ENCODE measurements at regions not wholly inside any gene's neighbourhood (a gene's known extent, or its start where the extent isn't known, plus 50 kb on each side); places are given as distances from the start of the nearest gene placed in this dataset.

DNA sequence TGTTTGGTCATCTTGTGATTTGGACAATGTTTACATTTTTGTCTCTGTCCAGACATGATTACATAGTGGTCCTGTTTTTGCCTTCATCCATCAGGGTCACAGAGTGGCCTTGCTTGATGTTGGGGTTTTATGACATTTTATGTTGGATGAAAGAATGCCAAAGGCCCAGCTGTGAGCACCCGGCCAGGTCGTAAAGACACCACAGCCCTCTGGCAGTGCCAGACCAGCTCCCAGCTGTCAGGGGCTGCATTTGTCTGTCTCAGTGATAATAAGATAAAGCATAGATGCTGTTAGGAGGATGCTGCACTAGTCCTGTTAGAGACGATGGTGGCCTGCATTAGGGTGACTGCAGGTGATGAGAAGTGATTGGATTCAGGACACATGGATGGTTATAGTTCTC is 117.5 kb downstream of the FAM174B start:
- H3K36me3 ChIP-seq, result no peaks in the 10 kb centered on the region
- no peaks in the 10 kb centered on the region for H3K4me1 ChIP-seq
- H3K27ac ChIP-seq, result no peak overlapping the region
- TF ChIP-seq, protein P1, sequence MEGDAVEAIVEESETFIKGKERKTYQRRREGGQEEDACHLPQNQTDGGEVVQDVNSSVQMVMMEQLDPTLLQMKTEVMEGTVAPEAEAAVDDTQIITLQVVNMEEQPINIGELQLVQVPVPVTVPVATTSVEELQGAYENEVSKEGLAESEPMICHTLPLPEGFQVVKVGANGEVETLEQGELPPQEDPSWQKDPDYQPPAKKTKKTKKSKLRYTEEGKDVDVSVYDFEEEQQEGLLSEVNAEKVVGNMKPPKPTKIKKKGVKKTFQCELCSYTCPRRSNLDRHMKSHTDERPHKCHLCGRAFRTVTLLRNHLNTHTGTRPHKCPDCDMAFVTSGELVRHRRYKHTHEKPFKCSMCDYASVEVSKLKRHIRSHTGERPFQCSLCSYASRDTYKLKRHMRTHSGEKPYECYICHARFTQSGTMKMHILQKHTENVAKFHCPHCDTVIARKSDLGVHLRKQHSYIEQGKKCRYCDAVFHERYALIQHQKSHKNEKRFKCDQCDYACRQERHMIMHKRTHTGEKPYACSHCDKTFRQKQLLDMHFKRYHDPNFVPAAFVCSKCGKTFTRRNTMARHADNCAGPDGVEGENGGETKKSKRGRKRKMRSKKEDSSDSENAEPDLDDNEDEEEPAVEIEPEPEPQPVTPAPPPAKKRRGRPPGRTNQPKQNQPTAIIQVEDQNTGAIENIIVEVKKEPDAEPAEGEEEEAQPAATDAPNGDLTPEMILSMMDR (IDR thresholded peaks at IDR 0.05), result no peak
- no peaks in the 10 kb centered on the region for H3K27me3 ChIP-seq
- no peak overlapping the region for H3K4me3 ChIP-seq
- no peak for DNase-seq
- intact Hi-C loops (cut with DNase I; ENCODE audit: low total_unique reads), result loop anchor here (5.0 kb wide), 1 partner anchor 169 kb away; no protein-coding TSS in a partner anchor
- no peaks in the 10 kb centered on the region for H3K9me3 ChIP-seq

DNA sequence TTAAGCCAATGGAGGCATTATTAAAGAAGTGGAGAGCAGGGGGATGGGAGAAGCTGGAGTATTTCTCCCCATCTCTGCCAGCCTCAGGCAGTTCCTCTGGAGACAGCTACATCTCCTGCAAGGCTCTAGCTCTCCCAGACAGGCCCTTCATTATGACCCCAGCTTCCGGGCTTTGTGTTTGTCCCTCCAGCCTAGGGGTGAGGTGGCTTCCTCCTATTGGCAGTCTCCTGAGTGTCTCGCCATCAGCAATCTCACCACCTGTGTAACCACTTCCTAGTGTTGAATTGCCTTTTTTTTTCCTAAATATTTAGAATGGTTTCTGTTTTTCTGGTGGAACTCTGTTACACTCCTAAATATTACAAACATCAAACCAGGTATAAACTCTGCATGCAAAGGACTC is 122.3 kb downstream of the FAM174B start:
- Histone ChIP-seq H3K4me3 (no peak overlapping the region), H3K27ac (no peak overlapping the region), H3K27me3 (peaks cover 0 to 6% of the 10 kb centered on the region in 2 donors), H3K36me3 (no peaks in the 10 kb centered on the region), H3K9me3 (no peaks in the 10 kb centered on the region), H3K4me1 (no peaks in the 10 kb centered on the region)
- DNase-seq, result no peak
- intact Hi-C loops (cut with DNase I; ENCODE audit: low total_unique reads), result no loop called here
- TF ChIP-seq, protein P1 (IDR thresholded peaks at IDR 0.05), result no peak

DNA sequence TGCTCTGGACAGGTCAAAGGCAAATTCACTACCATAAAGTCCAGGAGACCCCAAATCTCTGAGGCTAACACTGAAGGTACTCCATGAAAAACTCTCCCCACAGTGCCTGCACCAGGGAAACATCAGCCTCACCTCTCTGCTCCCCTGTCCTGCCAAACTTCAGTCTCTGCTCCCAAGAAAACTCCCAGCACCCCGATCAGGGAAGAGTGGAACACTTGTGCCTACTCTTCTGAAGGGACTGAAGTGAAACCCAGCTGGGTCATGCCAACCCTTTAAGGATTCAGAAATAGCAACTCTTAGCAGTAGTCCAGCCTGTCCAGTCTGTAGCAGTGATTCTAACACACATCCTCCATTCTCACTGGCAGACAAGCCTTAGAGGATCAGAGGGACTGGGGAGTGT is 124.2 kb downstream of the FAM174B start:
- Histone ChIP-seq H3K9me3 (no peaks in the 10 kb centered on the region), H3K4me1 (peaks cover 0 to 5% (median 5%) of the 10 kb centered on the region in 4 donors), H3K36me3 (no peaks in the 10 kb centered on the region), H3K27ac (no peak overlapping the region), H3K4me3 (no peak overlapping the region), H3K27me3 (peaks cover 0 to 6% of the 10 kb centered on the region in 2 donors)
- no peak for DNase-seq
- TF ChIP-seq, protein P1 (IDR thresholded peaks at IDR 0.05), result no peak
- intact Hi-C loops (cut with DNase I; ENCODE audit: low total_unique reads), result no loop called here

DNA sequence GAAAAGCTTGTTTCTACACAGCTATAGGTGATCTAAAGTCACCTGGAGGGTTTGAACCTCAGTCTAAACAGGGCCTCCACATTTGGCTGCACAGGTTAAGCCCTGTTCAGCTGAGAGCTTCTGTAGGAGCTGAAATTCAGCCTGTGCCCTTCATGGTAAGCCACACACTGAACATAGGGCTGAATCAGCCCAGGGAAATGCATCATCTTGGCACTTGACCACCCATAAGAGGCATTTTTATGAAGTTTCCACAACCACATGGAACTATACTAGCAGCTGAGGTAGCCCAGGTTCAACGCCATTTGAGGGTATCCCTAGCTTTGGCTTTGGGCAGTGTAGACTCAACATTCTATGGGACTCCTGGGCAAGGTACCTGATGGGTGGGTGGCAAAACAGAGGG is 126.8 kb downstream of the FAM174B start:
- H3K27me3 ChIP-seq, result peaks cover 0 to 6% of the 10 kb centered on the region in 2 donors
- H3K4me3 ChIP-seq, result no peak overlapping the region

DNA sequence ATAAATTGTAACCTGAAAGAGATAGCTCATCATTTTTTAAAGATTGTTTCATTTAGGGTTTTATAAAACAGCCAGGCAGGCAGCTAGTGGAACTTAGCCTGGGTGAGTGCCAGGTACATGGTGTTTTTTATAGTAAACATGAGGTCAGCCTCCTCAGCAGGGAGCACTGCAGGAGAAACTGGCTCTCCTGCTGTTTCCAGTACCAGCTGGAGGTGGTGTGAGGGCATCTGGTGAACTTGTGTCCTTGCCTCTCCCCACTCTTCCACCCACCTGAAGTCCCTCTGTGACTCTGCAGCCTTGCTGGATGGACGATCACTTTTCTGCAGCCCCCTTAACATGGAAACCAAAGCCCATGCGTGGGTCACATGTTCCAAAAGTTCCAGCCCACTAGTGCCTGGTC is 128.4 kb downstream of the FAM174B start:
- no peak overlapping the region for H3K27ac ChIP-seq
- peaks cover 0 to 5% (median 5%) of the 10 kb centered on the region in 4 donors for H3K4me1 ChIP-seq
- no peak overlapping the region for H3K4me3 ChIP-seq
- intact Hi-C loops (cut with DNase I; ENCODE audit: low total_unique reads), result no loop called here
- H3K27me3 ChIP-seq, result peaks cover 0 to 6% of the 10 kb centered on the region in 2 donors
- no peaks in the 10 kb centered on the region for H3K36me3 ChIP-seq
- H3K9me3 ChIP-seq, result no peaks in the 10 kb centered on the region
- TF ChIP-seq, protein P1 (IDR thresholded peaks at IDR 0.05), result no peak
- peak; percentile 31 to 67 for DNase-seq

More for the DNA sequence above, 126.8 kb downstream of the FAM174B start:
- TF ChIP-seq, protein P1 (IDR thresholded peaks at IDR 0.05), result no peak
- Histone ChIP-seq H3K27ac (no peak overlapping the region), H3K9me3 (no peaks in the 10 kb centered on the region), H3K36me3 (no peaks in the 10 kb centered on the region), H3K4me1 (peaks cover 0 to 5% (median 5%) of the 10 kb centered on the region in 4 donors)
- intact Hi-C loops (cut with DNase I; ENCODE audit: low total_unique reads), result no loop called here
- DNase-seq, result no peak

DNA sequence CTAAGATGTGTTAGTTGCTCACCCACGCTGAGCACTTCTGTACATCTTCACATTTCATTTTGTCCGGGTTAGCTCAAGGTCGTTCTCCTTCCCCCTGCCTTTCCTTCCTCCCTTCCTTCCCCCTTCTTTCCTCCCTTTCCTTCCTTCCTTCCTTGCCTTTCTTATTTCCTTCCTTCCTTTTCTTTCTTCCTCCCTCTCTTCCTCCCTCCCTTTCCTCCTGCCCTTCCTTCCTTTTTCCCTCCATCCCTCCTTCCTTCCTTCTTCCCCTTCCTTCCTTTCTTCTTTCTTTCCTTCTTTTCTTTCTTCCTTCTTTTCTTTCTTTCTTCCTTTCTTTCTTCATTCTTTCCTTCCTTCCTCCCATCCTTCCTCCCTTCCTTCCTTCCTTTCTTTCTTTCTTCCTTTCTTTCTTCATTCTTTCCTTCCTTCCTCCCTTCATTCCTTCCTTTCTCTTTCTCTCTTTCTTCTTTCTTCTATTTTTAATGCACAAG is 129.8 kb downstream of the FAM174B start:
- no peaks in the 10 kb centered on the region for H3K36me3 ChIP-seq
- no peaks in the 10 kb centered on the region for H3K9me3 ChIP-seq
- TF ChIP-seq, protein P1 (IDR thresholded peaks at IDR 0.05), result no peak
- no peak overlapping the region for H3K4me3 ChIP-seq
- no peak for DNase-seq
- peaks cover 0 to 7% (median 5%) of the 10 kb centered on the region in 4 donors for H3K4me1 ChIP-seq
- H3K27me3 ChIP-seq, result peaks cover 0 to 2% of the 10 kb centered on the region in 2 donors
- intact Hi-C loops (cut with DNase I; ENCODE audit: low total_unique reads), result no loop called here
- H3K27ac ChIP-seq, result no peak overlapping the region
